H9 (cell line): ENCODE measurements at regions not wholly inside any gene's neighbourhood (a gene's known extent, or its start where the extent isn't known, plus 50 kb on each side); places are given as distances from the start of the nearest gene placed in this dataset.

Experiments
- DNase-seq: peaks from one replicate; pipeline ENCODE4 v3.0.0-alpha.2; 2017
- H2AFZ ChIP-seq: one replicate; pipeline ENCODE4 v1.6.1; 2013; ENCODE audit warnings: mild to moderate bottlenecking, low read length, control low read depth, moderate library complexity
- H2AK5ac ChIP-seq: 2 replicates; pipeline ENCODE4 v1.6.1; 2013; ENCODE audit warnings: low read length, control low read depth, mixed read lengths; ENCODE audit not compliant: insufficient read length
- H2BK120ac ChIP-seq: one replicate; pipeline ENCODE4 v1.6.1; 2013; ENCODE audit warnings: low read depth, mild to moderate bottlenecking, low read length, control low read depth, inconsistent platforms; ENCODE audit not compliant: poor library complexity, severe bottlenecking
- H2BK12ac ChIP-seq: 2 replicates; pipeline ENCODE4 v1.6.1; 2013; ENCODE audit warnings: low read length, control low read depth, mixed read lengths, low read depth; ENCODE audit not compliant: insufficient read length
- H2BK15ac ChIP-seq: 2 replicates; pipeline ENCODE4 v1.6.1; 2013; ENCODE audit warnings: low read depth, low read length, control low read depth
- H2BK20ac ChIP-seq: one replicate; pipeline ENCODE4 v1.6.1; 2013; ENCODE audit warnings: low read depth, mild to moderate bottlenecking, low read length, control low read depth, inconsistent platforms; ENCODE audit not compliant: poor library complexity, severe bottlenecking
- H2BK5ac ChIP-seq: 2 replicates; pipeline ENCODE4 v1.6.1; 2013; ENCODE audit warnings: low read length, control low read depth, mixed read lengths; ENCODE audit not compliant: insufficient read length
- H3K14ac ChIP-seq: 2 replicates; pipeline ENCODE4 v1.6.1; 2013; ENCODE audit warnings: low read length, control low read depth; ENCODE audit not compliant: insufficient read depth
- H3K18ac ChIP-seq: 2 replicates; pipeline ENCODE4 v1.6.1; 2013; ENCODE audit warnings: low read depth, mild to moderate bottlenecking, mixed read lengths, low read length, control low read depth; ENCODE audit not compliant: insufficient read length
- H3K23ac ChIP-seq: 2 replicates; pipeline ENCODE4 v1.6.1; 2013; ENCODE audit warnings: low read length, control low read depth, mixed read lengths, low read depth; ENCODE audit not compliant: insufficient read length
- H3K23me2 ChIP-seq: 2 replicates; pipeline ENCODE4 v1.6.1; 2013; ENCODE audit warnings: low read depth, mild to moderate bottlenecking, mixed read lengths, low read length, control low read depth; ENCODE audit not compliant: insufficient read length, poor library complexity, severe bottlenecking
- H3K27ac ChIP-seq: 2 replicates; pipeline ENCODE4 v1.5.1; 2013; ENCODE audit warnings: low read length, control low read depth, mixed read lengths, low read depth; ENCODE audit not compliant: insufficient read length
- H3K27me3 ChIP-seq: 2 replicates; pipeline ENCODE4 v1.6.1; 2013; ENCODE audit warnings: low read length, control low read depth, inconsistent platforms; ENCODE audit not compliant: insufficient read depth
- H3K4ac ChIP-seq: 2 replicates; pipeline ENCODE4 v1.6.1; 2013; ENCODE audit warnings: low read depth, mild to moderate bottlenecking, control low read depth, inconsistent platforms, low read length, moderate library complexity
- H3K4me1 ChIP-seq: 2 replicates; pipeline ENCODE4 v1.6.1; 2013; ENCODE audit warnings: low read length, control low read depth, inconsistent platforms; ENCODE audit not compliant: insufficient read depth
- H3K4me2 ChIP-seq: 2 replicates; pipeline ENCODE4 v1.6.1; 2013; ENCODE audit warnings: low read length, control low read depth, mixed read lengths; ENCODE audit not compliant: insufficient read length, insufficient read depth
- H3K56ac ChIP-seq: 2 replicates; pipeline ENCODE4 v1.6.1; 2013; ENCODE audit warnings: low read depth, mild to moderate bottlenecking, mixed read lengths, low read length, control low read depth; ENCODE audit not compliant: insufficient read length
- H3K79me1 ChIP-seq: 2 replicates; pipeline ENCODE4 v1.6.1; 2013; ENCODE audit warnings: low read depth, mild to moderate bottlenecking, moderate library complexity, low read length, control low read depth, inconsistent platforms; ENCODE audit not compliant: insufficient read depth, poor library complexity, severe bottlenecking
- H3K79me2 ChIP-seq: 2 replicates; pipeline ENCODE4 v1.6.1; 2013; ENCODE audit warnings: low read length, control low read depth, inconsistent platforms; ENCODE audit not compliant: insufficient read depth
- H3K9ac ChIP-seq: 2 replicates; pipeline ENCODE4 v1.6.1; 2013; ENCODE audit warnings: low read length, control low read depth, mixed read lengths; ENCODE audit not compliant: insufficient read length; ENCODE audit errors: extremely low read depth
- H3K9me3 ChIP-seq: one replicate; pipeline ENCODE4 v1.6.1; 2013; ENCODE audit warnings: low read depth, low read length, inconsistent platforms; ENCODE audit not compliant: control insufficient read depth
- H3T11ph ChIP-seq: one replicate; pipeline ENCODE4 v1.6.1; 2013; ENCODE audit warnings: mild to moderate bottlenecking, low read length, control low read depth, inconsistent platforms
- H4K20me1 ChIP-seq: one replicate; pipeline ENCODE4 v1.6.1; 2013; ENCODE audit not compliant: control insufficient read depth, insufficient read length, insufficient read depth
- H4K5ac ChIP-seq: 2 replicates; pipeline ENCODE4 v1.6.1; 2013; ENCODE audit warnings: low read depth, mild to moderate bottlenecking, mixed read lengths, low read length, control low read depth; ENCODE audit not compliant: insufficient read length
- H4K8ac ChIP-seq: replicated peaks from 2 replicates; pipeline ENCODE4 v1.6.1; 2013; ENCODE audit warnings: low read length, control low read depth, mixed read lengths, low read depth; ENCODE audit not compliant: insufficient read length
- H4K91ac ChIP-seq: 2 replicates; pipeline ENCODE4 v1.6.1; 2013; ENCODE audit warnings: low read depth, mild to moderate bottlenecking, moderate library complexity, mixed read lengths, low read length, control low read depth; ENCODE audit not compliant: insufficient read length
- H3K27ac Mint-ChIP-seq, 3 experiments: 2 replicates in 2 of 3; 3 replicates in 1 of 3; pipeline ENCODE4 v1.8.0; 2020 to 2021; ENCODE audit warnings: mixed read lengths in 3 of 3, mild to moderate bottlenecking in 1 of 3, moderate library complexity in 1 of 3
- H3K27me3 Mint-ChIP-seq: 2 replicates; pipeline ENCODE4 v1.8.0; 2021; ENCODE audit warnings: low read depth, mild to moderate bottlenecking, moderate library complexity, mixed read lengths
- H3K36me3 Mint-ChIP-seq, 3 experiments: 2 replicates in 2 of 3; 3 replicates in 1 of 3; pipeline ENCODE4 v1.8.0; 2020 to 2021; ENCODE audit warnings: low read depth in 3 of 3, mixed read lengths in 3 of 3; ENCODE audit not compliant: insufficient read depth in 1 of 3
- H3K4me1 Mint-ChIP-seq, 2 experiments: 2 replicates each; pipeline ENCODE4 v1.8.0; 2020; ENCODE audit warnings: mixed read lengths in 2 of 2
- H3K4me3 Mint-ChIP-seq, 2 experiments: 2 replicates in 1 of 2; 3 replicates in 1 of 2; pipeline ENCODE4 v1.8.0; 2020 to 2021; ENCODE audit warnings: mild to moderate bottlenecking in 2 of 2, mixed read lengths in 2 of 2, moderate library complexity in 1 of 2
- H3K9me3 Mint-ChIP-seq, 2 experiments: 2 replicates in 1 of 2; 3 replicates in 1 of 2; pipeline ENCODE4 v1.8.0; 2020; ENCODE audit warnings: mild to moderate bottlenecking in 2 of 2, mixed read lengths in 2 of 2, moderate library complexity in 1 of 2
- CTCF ChIP-seq: fragments of 200-600 bp; sonication (generic); conservative IDR thresholded peaks from 3 replicates; pipeline ENCODE4 v1.8.0; 2021; ENCODE audit warnings: antibody characterized with exemption, mild to moderate bottlenecking
- WGBS: extraction: QIAGEN DNeasy Blood & Tissue Kit; methylation state at CpG from one replicate; pipeline ENCODE4 v1.1.7; 2013; ENCODE audit warnings: missing lambda C conversion rate, low lambda C conversion rate, mixed read lengths; ENCODE audit not compliant: insufficient read length; ENCODE audit errors: extremely low coverage; 5-methylcytosine and 5-hydroxymethylcytosine counted together

- H3K27ac Mint-ChIP-seq: no peak overlapping the region
- H2BK15ac ChIP-seq: no peak overlapping the region
- no peak overlapping the region for H2BK20ac ChIP-seq
- H3K4ac ChIP-seq: no peak overlapping the region
- no peak overlapping the region for H3K56ac ChIP-seq
- no peak overlapping the region for H3K9ac ChIP-seq
- H3K23ac ChIP-seq: no peak overlapping the region
- no peaks in the 10 kb centered on the region for H3K23me2 ChIP-seq
- no peaks in the 10 kb centered on the region for H3K9me3 ChIP-seq
- no peak overlapping the region for H3K27ac ChIP-seq
- peaks cover 2 to 5% of the 10 kb centered on the region in 2 experiments; a peak in 3 of 5 replicates for H3K9me3 Mint-ChIP-seq
- no peak overlapping the region for H3K4me2 ChIP-seq
- H3K79me1 ChIP-seq: no peaks in the 10 kb centered on the region
- no peak overlapping the region for H2AK5ac ChIP-seq
- DNase-seq: no peak
- no peaks in the 10 kb centered on the region for H3K4me1 ChIP-seq
- no peak overlapping the region for H4K91ac ChIP-seq
- no peak overlapping the region for H3K4me3 Mint-ChIP-seq
- TF ChIP-seq CTCF: no peak
- no peak overlapping the region for H2BK5ac ChIP-seq
- no peak overlapping the region for H4K5ac ChIP-seq
- no peaks in the 10 kb centered on the region for H4K20me1 ChIP-seq
- no CpG with 5 or more reads among the region's 1 CpG for WGBS
- H4K8ac ChIP-seq: no peak overlapping the region
- H3K36me3 Mint-ChIP-seq: peaks cover 0 to 1% (median 0%) of the 10 kb centered on the region in 3 experiments; a peak in 3 of 7 replicates
- H3K4me1 Mint-ChIP-seq: no peaks in the 10 kb centered on the region
- no peak overlapping the region for H2BK12ac ChIP-seq
- no peak overlapping the region for H2AFZ ChIP-seq
- H3K18ac ChIP-seq: no peak overlapping the region
- no peaks in the 10 kb centered on the region for H3K27me3 ChIP-seq
- H3K14ac ChIP-seq: no peak overlapping the region
- no peaks in the 10 kb centered on the region for H3K27me3 Mint-ChIP-seq
- no peaks in the 10 kb centered on the region for H3K79me2 ChIP-seq
- H2BK120ac ChIP-seq: no peak overlapping the region
- no peak overlapping the region for H3T11ph ChIP-seq
These were observed 301.4 kb downstream of the SLITRK5 start for GRCh38 chr13:87972568-87972967.
